ENCODE measurements at regions not wholly inside any gene's neighbourhood (a gene's known extent, or its start where the extent isn't known, plus 50 kb on each side); places are given as distances from the start of the nearest gene placed in this dataset.

DNA sequence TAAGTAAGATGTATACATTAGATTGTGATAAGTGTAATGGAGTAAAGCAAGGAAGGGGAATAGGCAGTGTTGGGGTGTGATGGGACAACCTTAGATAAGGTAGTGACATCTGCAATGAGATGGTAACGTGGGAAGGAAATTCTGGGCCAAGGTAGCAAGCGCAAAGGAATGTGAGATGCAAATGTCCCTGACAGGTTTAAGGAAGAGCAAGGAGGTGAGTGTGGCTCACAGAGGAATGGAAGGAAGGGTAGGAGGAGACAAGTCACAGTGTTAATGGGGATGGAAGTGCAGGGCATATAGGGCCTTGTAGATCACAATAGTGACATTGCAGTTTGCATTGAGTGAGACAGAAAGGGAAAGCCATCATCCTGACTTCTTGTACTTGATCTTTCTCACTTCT lies 170.9 kb upstream of the FAM98A start:
- no peak overlapping the region for H3K27ac ChIP-seq
- no peaks in the 10 kb centered on the region for H3K9me3 ChIP-seq
- no peak overlapping the region for H3K4me3 ChIP-seq
- TF ChIP-seq, protein P1, sequence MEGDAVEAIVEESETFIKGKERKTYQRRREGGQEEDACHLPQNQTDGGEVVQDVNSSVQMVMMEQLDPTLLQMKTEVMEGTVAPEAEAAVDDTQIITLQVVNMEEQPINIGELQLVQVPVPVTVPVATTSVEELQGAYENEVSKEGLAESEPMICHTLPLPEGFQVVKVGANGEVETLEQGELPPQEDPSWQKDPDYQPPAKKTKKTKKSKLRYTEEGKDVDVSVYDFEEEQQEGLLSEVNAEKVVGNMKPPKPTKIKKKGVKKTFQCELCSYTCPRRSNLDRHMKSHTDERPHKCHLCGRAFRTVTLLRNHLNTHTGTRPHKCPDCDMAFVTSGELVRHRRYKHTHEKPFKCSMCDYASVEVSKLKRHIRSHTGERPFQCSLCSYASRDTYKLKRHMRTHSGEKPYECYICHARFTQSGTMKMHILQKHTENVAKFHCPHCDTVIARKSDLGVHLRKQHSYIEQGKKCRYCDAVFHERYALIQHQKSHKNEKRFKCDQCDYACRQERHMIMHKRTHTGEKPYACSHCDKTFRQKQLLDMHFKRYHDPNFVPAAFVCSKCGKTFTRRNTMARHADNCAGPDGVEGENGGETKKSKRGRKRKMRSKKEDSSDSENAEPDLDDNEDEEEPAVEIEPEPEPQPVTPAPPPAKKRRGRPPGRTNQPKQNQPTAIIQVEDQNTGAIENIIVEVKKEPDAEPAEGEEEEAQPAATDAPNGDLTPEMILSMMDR (IDR thresholded peaks at IDR 0.05): no peak
- no peak for TF ChIP-seq POLR2A (IDR thresholded peaks at IDR 0.05)
- no peaks in the 10 kb centered on the region for H3K27me3 ChIP-seq
- DNase-seq: no peak
- no peaks in the 10 kb centered on the region for H3K4me1 ChIP-seq
- H3K36me3 ChIP-seq: no peaks in the 10 kb centered on the region

DNA sequence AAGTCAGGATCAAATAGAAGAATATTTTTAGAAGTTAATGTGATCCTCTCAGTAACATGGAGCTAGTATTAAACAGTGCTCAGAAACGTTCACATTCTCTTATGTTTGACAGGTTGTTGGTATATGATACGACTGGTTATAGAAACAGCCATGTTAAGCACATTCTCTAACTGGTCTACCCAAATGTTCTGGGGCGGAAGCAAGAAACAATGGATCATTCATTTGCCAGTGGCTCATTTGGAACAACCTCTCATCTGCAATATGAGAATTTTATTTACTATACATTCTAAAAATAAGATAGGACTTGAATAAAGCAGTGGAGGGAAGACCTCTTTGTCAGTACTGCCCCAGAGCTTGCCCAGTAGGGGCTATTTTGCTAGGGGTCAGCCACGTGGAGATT lies 167.1 kb upstream of the FAM98A start:
- no peaks in the 10 kb centered on the region for H3K36me3 ChIP-seq

DNA sequence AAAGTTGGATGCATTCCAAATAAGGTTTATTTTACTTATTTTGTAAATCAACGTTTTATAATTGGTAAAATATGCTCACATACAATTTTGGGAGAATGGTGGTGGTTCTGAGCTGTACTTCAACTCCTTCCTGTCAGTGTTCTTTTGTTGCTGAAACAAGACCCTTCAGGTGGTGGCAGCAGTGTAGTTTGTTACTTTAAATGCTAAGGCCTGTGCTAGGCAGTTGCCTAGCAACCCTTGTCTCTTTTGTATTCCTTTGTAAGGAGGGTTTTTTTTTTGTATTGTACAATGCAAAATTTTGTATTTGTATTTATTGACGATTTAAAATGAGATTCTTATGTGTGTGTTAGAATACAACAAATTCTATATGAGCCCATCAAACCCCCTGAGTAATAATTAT lies 166.0 kb upstream of the FAM98A start:
- DNase-seq: no peak

More for the DNA sequence above, 167.1 kb upstream of the FAM98A start:
- H3K27ac ChIP-seq: no peak overlapping the region
- DNase-seq: no peak
- H3K27me3 ChIP-seq: no peaks in the 10 kb centered on the region
- TF ChIP-seq POLR2A (IDR thresholded peaks at IDR 0.05): no peak
- TF ChIP-seq, protein P1 (IDR thresholded peaks at IDR 0.05): no peak
- H3K9me3 ChIP-seq: peaks cover 0 to 4% (median 0%) of the 10 kb centered on the region in 4 donors
- H3K4me3 ChIP-seq: no peak overlapping the region
- H3K4me1 ChIP-seq: no peaks in the 10 kb centered on the region

DNA sequence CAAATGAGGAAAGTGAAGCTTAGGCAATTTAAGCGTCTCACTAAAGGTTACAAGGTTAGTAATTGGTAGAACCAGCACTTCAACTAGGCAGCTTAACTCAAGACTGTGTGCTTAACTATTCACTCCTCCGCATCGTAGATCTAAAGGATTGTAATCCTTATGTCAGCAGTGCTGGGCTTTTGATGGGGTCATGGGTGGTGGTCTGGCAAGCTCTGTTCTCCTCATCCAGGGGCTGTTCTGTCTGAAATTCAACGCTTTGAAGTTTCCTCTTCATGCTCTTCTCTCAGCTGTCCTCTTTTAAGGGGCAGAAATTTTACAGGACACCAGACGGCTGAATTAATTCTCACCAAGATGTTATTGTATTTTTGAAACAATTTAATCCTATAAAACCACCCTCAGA lies 165.5 kb upstream of the FAM98A start:
- Histone ChIP-seq H3K36me3 (no peaks in the 10 kb centered on the region), H3K27ac (no peak overlapping the region), H3K4me1 (no peaks in the 10 kb centered on the region), H3K27me3 (no peaks in the 10 kb centered on the region), H3K4me3 (no peak overlapping the region), H3K9me3 (peaks cover 0 to 4% (median 0%) of the 10 kb centered on the region in 4 donors)
- DNase-seq: no peak
- TF ChIP-seq POLR2A (IDR thresholded peaks at IDR 0.05): no peak
- TF ChIP-seq, protein P1 (IDR thresholded peaks at IDR 0.05): no peak

More for the DNA sequence above, 166.0 kb upstream of the FAM98A start:
- no peaks in the 10 kb centered on the region for H3K27me3 ChIP-seq
- no peaks in the 10 kb centered on the region for H3K4me1 ChIP-seq
- H3K36me3 ChIP-seq: no peaks in the 10 kb centered on the region
- peaks cover 0 to 4% (median 0%) of the 10 kb centered on the region in 4 donors for H3K9me3 ChIP-seq
- H3K4me3 ChIP-seq: no peak overlapping the region
- no peak for TF ChIP-seq POLR2A (IDR thresholded peaks at IDR 0.05)
- TF ChIP-seq, protein P1 (IDR thresholded peaks at IDR 0.05): no peak
- no peak overlapping the region for H3K27ac ChIP-seq

DNA sequence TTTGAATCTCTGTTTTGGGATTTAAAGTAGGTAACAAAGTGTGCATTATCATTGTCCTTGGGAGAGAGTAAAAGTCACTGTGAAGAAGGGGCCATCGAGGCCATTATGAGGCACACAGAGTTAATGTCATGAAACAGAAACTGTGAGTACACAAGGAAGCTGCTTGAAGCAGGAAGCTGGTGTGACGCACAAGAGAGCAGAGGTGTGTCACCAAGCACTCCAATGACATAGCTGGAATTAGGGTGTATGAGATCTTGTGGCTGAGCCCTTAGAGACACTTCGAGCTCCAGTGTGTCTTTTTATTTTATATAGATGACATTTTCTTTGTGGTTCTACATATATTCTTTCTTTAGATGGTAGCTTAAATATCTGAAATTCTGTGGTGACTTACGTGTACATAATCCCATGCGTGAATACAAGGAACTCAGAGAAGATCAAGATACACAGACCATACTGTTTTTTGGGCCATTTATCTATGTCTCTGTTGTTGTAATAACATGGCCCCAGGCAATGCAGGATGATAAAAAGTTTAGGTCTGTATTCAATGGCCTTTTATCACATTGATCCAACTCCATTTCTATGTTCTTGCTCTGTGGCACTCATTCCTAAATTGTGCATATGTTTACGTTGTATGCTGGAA lies 164.7 kb upstream of the FAM98A start:
- Histone ChIP-seq H3K4me3 (no peak overlapping the region), H3K9me3 (peaks cover 0 to 4% (median 0%) of the 10 kb centered on the region in 4 donors), H3K36me3 (no peaks in the 10 kb centered on the region), H3K27ac (no peak overlapping the region), H3K4me1 (no peaks in the 10 kb centered on the region), H3K27me3 (no peaks in the 10 kb centered on the region)
- DNase-seq: no peak
- TF ChIP-seq, protein P1 (IDR thresholded peaks at IDR 0.05): no peak
- TF ChIP-seq POLR2A (IDR thresholded peaks at IDR 0.05): no peak
